ENCODE measurements at regions not wholly inside any gene's neighbourhood (a gene's known extent, or its start where the extent isn't known, plus 50 kb on each side); places are given as distances from the start of the nearest gene placed in this dataset.

- no peak for DNase-seq
These were observed 220.6 kb upstream of the ISX start for GRCh38 chr22:34845391-34845790.

- no peak for DNase-seq
These were observed 218.9 kb upstream of the ISX start for GRCh38 chr22:34847072-34847471.

- no peak for DNase-seq
These were observed 216.0 kb upstream of the ISX start for GRCh38 chr22:34849965-34850364.

GRCh38 chr22:34851918-34852662, 213.9 kb upstream of the ISX start:
- no peak for DNase-seq

- no peak for DNase-seq
These were observed 210.5 kb upstream of the ISX start for GRCh38 chr22:34855471-34855870.

GRCh38 chr22:34858066-34858465, 207.9 kb upstream of the ISX start:
- DNase-seq: no peak

GRCh38 chr22:34861787-34862186, 204.2 kb upstream of the ISX start:
- no peak for DNase-seq

GRCh38 chr22:34866081-34866480, 199.9 kb upstream of the ISX start:
- no peak for DNase-seq

GRCh38 chr22:34866495-34867131, 199.3 kb upstream of the ISX start:
- no peak for DNase-seq

- DNase-seq: no peak
These were observed 188.5 kb upstream of the ISX start for GRCh38 chr22:34877506-34877905.

- no peak for DNase-seq
These were observed 187.8 kb upstream of the ISX start for GRCh38 chr22:34878171-34878570.

GRCh38 chr22:34879001-34879400, 187.0 kb upstream of the ISX start:
- DNase-seq: no peak

- DNase-seq: no peak
These were observed 185.3 kb upstream of the ISX start for GRCh38 chr22:34880662-34881061.

- DNase-seq: no peak
These were observed 184.5 kb upstream of the ISX start for GRCh38 chr22:34881453-34881852.

- no peak for DNase-seq
These were observed 180.1 kb upstream of the ISX start for GRCh38 chr22:34885852-34886251.

- no peak for DNase-seq
These were observed 179.6 kb upstream of the ISX start for GRCh38 chr22:34886391-34886790.

GRCh38 chr22:34886812-34887211, 179.1 kb upstream of the ISX start:
- DNase-seq: no peak

- no peak for DNase-seq
These were observed 168.8 kb upstream of the ISX start for GRCh38 chr22:34897126-34897525.

- no peak for DNase-seq
These were observed 163.6 kb upstream of the ISX start for GRCh38 chr22:34902335-34902734.

GRCh38 chr22:34903416-34903815, 162.5 kb upstream of the ISX start:
- no peak for DNase-seq

GRCh38 chr22:34904486-34904885, 161.5 kb upstream of the ISX start:
- no peak for DNase-seq

- no peak for DNase-seq
These were observed 152.1 kb upstream of the ISX start for GRCh38 chr22:34913826-34914225.

GRCh38 chr22:34914846-34915245, 151.1 kb upstream of the ISX start:
- no peak for DNase-seq

- no peak for DNase-seq
These were observed 148.7 kb upstream of the ISX start for GRCh38 chr22:34917239-34917638.

- DNase-seq: no peak
These were observed 134.9 kb upstream of the ISX start for GRCh38 chr22:34931026-34931425.
